ENCODE measurements at regions not wholly inside any gene's neighbourhood (a gene's known extent, or its start where the extent isn't known, plus 50 kb on each side); places are given as distances from the start of the nearest gene placed in this dataset.

GRCh38 chr4:162700358-162700757 lies 466.3 kb downstream of the NAF1 start:
- in situ Hi-C loops (cut with HindIII; ENCODE audit: low pct_ligation_motif_present, low pct_unique_long_range_greater_than_20kb, low sequenced_read_pairs): no loop called here
- DNase-seq: no peak

- no peak for DNase-seq
- in situ Hi-C loops (cut with HindIII; ENCODE audit: low pct_ligation_motif_present, low pct_unique_long_range_greater_than_20kb, low sequenced_read_pairs): no loop called here
Measured at GRCh38 chr4:162699629-162700028, 467.1 kb downstream of the NAF1 start.

GRCh38 chr4:162685410-162685809 lies 481.3 kb downstream of the NAF1 start:
- in situ Hi-C loops (cut with HindIII; ENCODE audit: low pct_ligation_motif_present, low pct_unique_long_range_greater_than_20kb, low sequenced_read_pairs): no loop called here
- no peak for DNase-seq

GRCh38 chr4:162684998-162685397 lies 481.7 kb downstream of the NAF1 start:
- no peak for DNase-seq
- in situ Hi-C loops (cut with HindIII; ENCODE audit: low pct_ligation_motif_present, low pct_unique_long_range_greater_than_20kb, low sequenced_read_pairs): no loop called here

- DNase-seq: no peak
- in situ Hi-C loops (cut with HindIII; ENCODE audit: low pct_ligation_motif_present, low pct_unique_long_range_greater_than_20kb, low sequenced_read_pairs): no loop called here
Measured at GRCh38 chr4:162684371-162684700, 482.4 kb downstream of the NAF1 start.

DNA sequence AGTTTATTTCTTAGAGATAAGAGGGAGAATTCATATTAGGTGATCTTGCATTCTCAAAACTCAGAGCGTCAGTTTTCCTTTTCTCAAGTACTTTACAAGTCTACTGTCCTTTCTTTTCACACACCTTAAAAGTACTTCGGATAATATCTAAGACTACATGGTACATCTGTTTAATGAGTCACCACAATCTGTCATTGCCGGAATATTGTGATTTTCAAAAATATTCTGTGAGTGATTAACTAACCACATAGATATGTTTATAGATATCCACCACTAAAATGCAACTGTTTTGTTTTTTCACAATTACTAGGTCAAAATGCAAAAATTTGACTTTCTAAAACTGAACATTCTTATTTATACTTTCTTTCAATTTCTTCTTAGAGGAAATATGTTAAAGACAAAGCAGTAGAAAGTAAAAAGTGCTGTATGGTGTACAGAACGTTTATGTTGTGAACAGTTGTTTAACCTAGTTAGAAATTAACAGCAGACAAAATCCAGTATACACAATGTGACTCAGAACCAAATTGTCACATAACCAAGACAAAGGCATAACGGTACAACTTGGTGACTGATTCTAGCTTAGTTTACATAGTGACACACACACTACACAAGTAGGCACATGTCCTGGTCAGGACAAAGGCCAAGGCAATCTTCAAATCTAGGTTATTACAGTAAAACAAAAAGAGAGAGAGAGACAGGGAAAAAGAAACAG lies 482.9 kb downstream of the NAF1 start:
- no peak for DNase-seq
- in situ Hi-C loops (cut with HindIII; ENCODE audit: low pct_ligation_motif_present, low pct_unique_long_range_greater_than_20kb, low sequenced_read_pairs): no loop called here

GRCh38 chr4:162682651-162683050 lies 484.0 kb downstream of the NAF1 start:
- DNase-seq: no peak
- in situ Hi-C loops (cut with HindIII; ENCODE audit: low pct_ligation_motif_present, low pct_unique_long_range_greater_than_20kb, low sequenced_read_pairs): no loop called here

DNA sequence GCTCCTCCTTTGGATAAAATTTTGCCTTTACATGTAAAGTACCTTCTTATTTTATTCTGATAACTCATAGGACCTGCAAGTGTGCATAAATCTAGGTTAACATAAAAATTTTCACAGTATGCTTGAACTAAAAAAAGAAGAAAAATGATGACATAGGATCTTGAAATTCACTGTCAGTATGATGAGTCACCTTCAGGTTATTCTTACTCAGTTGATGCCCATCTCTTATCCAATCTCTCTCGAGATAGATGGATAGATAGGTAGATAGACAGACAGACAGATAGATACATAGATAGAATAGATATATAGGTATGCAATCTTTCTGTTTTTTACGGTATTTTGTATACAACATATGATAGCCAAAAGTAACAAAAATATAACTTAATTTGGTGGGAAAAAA lies 485.5 kb downstream of the NAF1 start:
- in situ Hi-C loops (cut with HindIII; ENCODE audit: low pct_ligation_motif_present, low pct_unique_long_range_greater_than_20kb, low sequenced_read_pairs): no loop called here
- no peak for DNase-seq

- in situ Hi-C loops (cut with HindIII; ENCODE audit: low pct_ligation_motif_present, low pct_unique_long_range_greater_than_20kb, low sequenced_read_pairs): no loop called here
- DNase-seq: no peak
Measured at GRCh38 chr4:162675661-162676060, 491.0 kb downstream of the NAF1 start.

GRCh38 chr4:162661913-162662312 lies 498.1 kb upstream of the FSTL5 start:
- in situ Hi-C loops (cut with HindIII; ENCODE audit: low pct_ligation_motif_present, low pct_unique_long_range_greater_than_20kb, low sequenced_read_pairs): no loop called here
- DNase-seq: no peak

GRCh38 chr4:162659716-162660115 lies 495.9 kb upstream of the FSTL5 start:
- in situ Hi-C loops (cut with HindIII; ENCODE audit: low pct_ligation_motif_present, low pct_unique_long_range_greater_than_20kb, low sequenced_read_pairs): no loop called here
- DNase-seq: no peak

DNA sequence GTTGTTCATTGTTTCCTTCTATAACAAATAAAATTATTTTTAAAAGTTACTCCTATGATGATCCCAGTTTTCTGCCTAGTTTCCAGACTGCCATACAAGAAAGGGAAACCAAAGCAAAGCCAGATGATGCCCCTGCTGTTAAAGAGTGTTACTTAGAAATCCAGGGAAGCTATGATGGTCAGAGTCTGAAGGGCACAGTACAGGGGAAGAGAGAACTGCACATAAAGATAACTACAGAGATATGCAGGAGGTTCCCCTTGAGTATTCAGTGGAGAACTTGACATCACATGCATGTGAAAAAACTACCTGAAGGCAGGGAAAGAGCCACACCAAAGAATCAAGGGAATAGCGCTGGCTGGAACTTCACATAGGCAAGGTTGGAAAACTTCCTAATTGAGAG lies 494.2 kb upstream of the FSTL5 start:
- no peak for DNase-seq
- in situ Hi-C loops (cut with HindIII; ENCODE audit: low pct_ligation_motif_present, low pct_unique_long_range_greater_than_20kb, low sequenced_read_pairs): no loop called here

GRCh38 chr4:162650166-162650565 lies 486.4 kb upstream of the FSTL5 start:
- in situ Hi-C loops (cut with HindIII; ENCODE audit: low pct_ligation_motif_present, low pct_unique_long_range_greater_than_20kb, low sequenced_read_pairs): no loop called here
- no peak for DNase-seq

GRCh38 chr4:162645381-162645780 lies 481.6 kb upstream of the FSTL5 start:
- in situ Hi-C loops (cut with HindIII; ENCODE audit: low pct_ligation_motif_present, low pct_unique_long_range_greater_than_20kb, low sequenced_read_pairs): no loop called here
- no peak for DNase-seq

GRCh38 chr4:162644346-162644745 lies 480.5 kb upstream of the FSTL5 start:
- in situ Hi-C loops (cut with HindIII; ENCODE audit: low pct_ligation_motif_present, low pct_unique_long_range_greater_than_20kb, low sequenced_read_pairs): no loop called here
- no peak for DNase-seq

DNA sequence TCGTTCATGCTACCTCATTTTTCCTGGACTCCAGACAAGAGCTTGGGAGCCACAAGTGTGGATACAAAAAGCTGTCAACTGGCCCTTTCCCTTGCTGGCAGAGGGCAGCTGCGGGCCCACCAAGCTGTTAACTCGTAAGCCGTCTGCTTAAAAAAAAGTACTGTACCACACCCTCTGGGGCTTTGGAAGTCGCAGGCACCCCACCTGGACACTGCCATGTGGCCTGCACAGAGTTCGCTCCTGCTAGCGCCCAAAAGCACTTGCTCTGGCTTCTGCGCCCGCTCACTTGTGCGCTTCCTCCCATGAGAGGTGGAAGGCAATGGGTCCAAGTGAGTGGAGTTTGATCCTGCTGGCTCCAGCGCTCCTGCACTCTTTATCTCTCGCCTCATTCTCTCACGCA lies 476.4 kb upstream of the FSTL5 start:
- in situ Hi-C loops (cut with HindIII; ENCODE audit: low pct_ligation_motif_present, low pct_unique_long_range_greater_than_20kb, low sequenced_read_pairs): no loop called here
- no peak for DNase-seq

DNA sequence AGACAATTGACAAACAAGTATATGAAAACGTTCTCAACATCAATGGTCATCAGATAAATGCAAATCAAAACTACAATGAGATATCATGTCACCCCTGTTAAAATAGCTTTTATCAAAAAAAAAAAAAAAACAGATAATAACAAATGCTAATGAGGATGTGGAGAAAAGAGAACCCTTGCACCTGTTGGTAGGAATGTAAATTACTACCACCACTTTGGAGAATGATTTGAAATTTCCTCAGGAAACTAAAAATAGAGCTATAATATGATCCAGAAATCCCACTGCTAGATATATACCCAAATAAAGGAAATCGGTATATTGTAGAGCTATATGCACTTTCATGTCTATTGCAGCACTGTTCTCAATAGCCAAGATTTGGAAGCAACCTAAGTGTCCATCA lies 470.6 kb upstream of the FSTL5 start:
- DNase-seq: no peak
- in situ Hi-C loops (cut with HindIII; ENCODE audit: low pct_ligation_motif_present, low pct_unique_long_range_greater_than_20kb, low sequenced_read_pairs): no loop called here

GRCh38 chr4:162622664-162623063 lies 458.9 kb upstream of the FSTL5 start:
- in situ Hi-C loops (cut with HindIII; ENCODE audit: low pct_ligation_motif_present, low pct_unique_long_range_greater_than_20kb, low sequenced_read_pairs): no loop called here
- no peak for DNase-seq

DNA sequence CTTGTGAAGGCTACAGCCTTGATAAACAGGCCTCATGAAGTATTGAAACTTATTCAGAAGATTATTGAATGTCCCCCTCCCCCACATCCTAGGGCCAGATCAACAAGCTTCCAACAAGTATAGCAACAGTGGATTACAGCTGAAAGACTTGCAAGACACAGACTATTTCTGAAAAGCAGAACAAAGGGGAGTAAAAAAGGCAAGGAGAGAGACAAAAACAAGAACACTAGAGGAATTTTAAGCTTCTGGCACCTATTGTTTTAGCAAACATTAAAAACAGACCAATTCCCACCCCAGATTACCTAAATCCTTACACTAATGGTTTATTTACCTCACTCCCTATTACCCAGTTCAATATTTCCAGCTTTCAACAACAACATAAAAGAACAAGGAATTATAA lies 446.3 kb upstream of the FSTL5 start:
- in situ Hi-C loops (cut with HindIII; ENCODE audit: low pct_ligation_motif_present, low pct_unique_long_range_greater_than_20kb, low sequenced_read_pairs): no loop called here
- DNase-seq: no peak

- in situ Hi-C loops (cut with HindIII; ENCODE audit: low pct_ligation_motif_present, low pct_unique_long_range_greater_than_20kb, low sequenced_read_pairs): no loop called here
- no peak for DNase-seq
Measured at GRCh38 chr4:162586266-162586665, 422.5 kb upstream of the FSTL5 start.

- in situ Hi-C loops (cut with HindIII; ENCODE audit: low pct_ligation_motif_present, low pct_unique_long_range_greater_than_20kb, low sequenced_read_pairs): no loop called here
- no peak for DNase-seq
Measured at GRCh38 chr4:162582180-162582579, 418.4 kb upstream of the FSTL5 start.

All from ACHN (cell line).